Immature natural killer cell (primary cell): ENCODE measurements at regions not wholly inside any gene's neighbourhood (a gene's known extent, or its start where the extent isn't known, plus 50 kb on each side); places are given as distances from the start of the nearest gene placed in this dataset.

Source experiments
- DNase-seq, 3 donors: peaks; one replicate each; pipeline ENCODE4 v3.0.0; 2022; ENCODE audit warnings: mixed read lengths in 1 of 3
- H3K27ac Mint-ChIP-seq, 6 donors: one replicate each; pipeline ENCODE4 v1.8.0; 2020; ENCODE audit warnings: mixed read lengths in 6 of 6, mild to moderate bottlenecking in 5 of 6, inconsistent platforms in 4 of 6, moderate library complexity in 3 of 6
- H3K27me3 Mint-ChIP-seq, 3 donors: one replicate each; pipeline ENCODE4 v1.8.0; 2020 to 2021; ENCODE audit warnings: low read depth in 3 of 3, mild to moderate bottlenecking in 3 of 3, mixed read lengths in 3 of 3, moderate library complexity in 3 of 3, inconsistent platforms in 1 of 3
- H3K36me3 Mint-ChIP-seq, 3 donors: one replicate each; pipeline ENCODE4 v1.8.0; 2020; ENCODE audit warnings: mixed read lengths in 3 of 3, inconsistent platforms in 2 of 3, mild to moderate bottlenecking in 2 of 3
- H3K4me1 Mint-ChIP-seq, 2 donors: one replicate each; pipeline ENCODE4 v1.8.0; 2020; ENCODE audit warnings: inconsistent platforms in 2 of 2, mild to moderate bottlenecking in 2 of 2, mixed read lengths in 2 of 2, moderate library complexity in 1 of 2
- H3K4me3 Mint-ChIP-seq, 5 donors: one replicate each; pipeline ENCODE4 v1.8.0; 2020; ENCODE audit warnings: mild to moderate bottlenecking in 5 of 5, mixed read lengths in 5 of 5, inconsistent platforms in 3 of 5, moderate library complexity in 3 of 5
- H3K9me3 Mint-ChIP-seq, 6 donors: one replicate each; pipeline ENCODE4 v1.8.0; 2020; ENCODE audit warnings: mild to moderate bottlenecking in 6 of 6, mixed read lengths in 6 of 6, inconsistent platforms in 4 of 6, moderate library complexity in 3 of 6

DNA sequence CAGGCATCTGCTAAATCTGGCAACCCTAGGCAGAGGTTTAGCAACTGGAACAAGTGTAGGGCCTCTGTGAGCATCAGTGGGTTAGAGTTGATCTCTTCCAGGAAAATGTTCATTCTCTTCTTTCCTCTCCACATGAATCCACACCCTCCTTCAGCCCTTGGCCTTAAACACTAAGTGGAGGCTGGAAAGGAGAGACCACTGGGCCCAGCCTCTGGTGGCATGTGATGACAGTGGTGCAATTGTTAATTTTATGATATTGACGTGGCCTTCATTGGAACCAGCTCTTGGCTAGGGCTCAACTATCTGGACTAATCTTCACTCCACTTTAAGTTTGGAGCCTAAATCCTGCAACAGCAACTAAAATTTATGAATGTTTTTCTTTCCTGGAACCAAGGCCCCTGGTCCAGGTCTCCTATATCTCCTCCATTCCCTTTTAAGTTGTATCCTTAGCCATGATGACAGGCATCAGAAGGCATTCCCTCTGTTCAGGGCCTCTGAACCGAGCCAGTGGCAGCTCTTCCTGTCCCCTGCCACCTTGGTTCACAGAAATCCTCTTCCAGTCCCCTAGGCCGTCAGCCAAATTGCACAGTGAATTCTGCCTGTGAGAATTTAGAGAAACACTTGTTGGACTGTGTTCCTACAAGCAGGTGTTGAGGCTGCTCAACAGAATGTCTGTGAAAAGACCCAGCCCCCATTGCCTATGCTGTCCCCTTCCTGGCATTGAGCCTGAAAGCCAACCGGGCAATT lies 132.2 kb downstream of the PSMG1 start:
- Mint-ChIP-seq H3K36me3 (no peaks in the 10 kb centered on the region), H3K27ac (no peak overlapping the region), H3K4me1 (no peaks in the 10 kb centered on the region), H3K9me3 (no peaks in the 10 kb centered on the region), H3K27me3 (peaks cover 0 to 5% (median 2%) of the 10 kb centered on the region in 3 donors), H3K4me3 (no peak overlapping the region)
- DNase-seq = no peak

GRCh38 chr21:39048574-39048973 lies 134.7 kb downstream of the PSMG1 start:
- H3K27ac Mint-ChIP-seq = no peak overlapping the region
- H3K4me1 Mint-ChIP-seq = no peaks in the 10 kb centered on the region
- no peak for DNase-seq
- H3K36me3 Mint-ChIP-seq = no peaks in the 10 kb centered on the region
- H3K27me3 Mint-ChIP-seq = peaks cover 0 to 5% (median 0%) of the 10 kb centered on the region in 3 donors
- no peak overlapping the region for H3K4me3 Mint-ChIP-seq
- no peaks in the 10 kb centered on the region for H3K9me3 Mint-ChIP-seq

DNA sequence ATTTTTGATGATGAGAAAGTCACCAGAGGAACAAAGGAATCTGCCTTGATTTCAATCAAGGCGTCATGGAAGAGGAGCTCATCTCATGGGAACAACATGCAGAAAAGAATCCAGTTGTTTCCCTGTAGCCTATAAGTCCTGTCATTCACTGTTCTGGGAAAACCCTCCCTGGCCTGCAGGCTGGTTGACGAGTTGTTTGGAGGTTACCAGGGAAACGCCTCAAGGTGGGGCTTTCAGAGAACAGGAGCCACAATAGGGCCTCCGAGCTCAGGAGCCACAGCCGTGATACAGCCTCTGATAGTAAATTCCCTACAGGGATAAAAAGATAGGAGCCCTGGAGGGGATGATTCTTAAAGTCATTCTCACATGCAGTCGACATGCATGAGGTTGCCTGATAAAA lies 135.2 kb downstream of the PSMG1 start:
- no peaks in the 10 kb centered on the region for H3K4me1 Mint-ChIP-seq
- no peak overlapping the region for H3K27ac Mint-ChIP-seq
- H3K27me3 Mint-ChIP-seq = peaks cover 0 to 5% (median 0%) of the 10 kb centered on the region in 3 donors
- no peaks in the 10 kb centered on the region for H3K36me3 Mint-ChIP-seq
- DNase-seq = no peak
- H3K4me3 Mint-ChIP-seq = no peak overlapping the region
- H3K9me3 Mint-ChIP-seq = no peaks in the 10 kb centered on the region

DNA sequence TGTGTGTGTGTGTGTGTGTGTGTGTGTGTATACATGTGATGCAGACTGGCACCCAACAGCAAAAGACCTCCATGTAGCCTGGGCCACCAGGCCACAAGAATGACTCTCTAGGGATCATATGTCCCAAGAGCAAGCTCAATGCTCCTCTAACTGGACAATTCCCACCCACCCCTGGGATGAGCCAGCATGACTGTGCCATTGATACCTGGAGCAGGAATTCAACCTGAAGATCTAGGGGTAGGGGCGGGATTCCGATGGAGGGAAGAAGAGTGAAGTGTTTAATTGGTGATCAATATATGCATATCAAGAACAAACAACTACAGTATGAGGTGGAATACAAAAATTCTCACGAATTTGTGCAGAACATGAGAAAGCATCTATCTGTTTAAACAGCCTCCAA lies 136.2 kb downstream of the PSMG1 start:
- Mint-ChIP-seq H3K4me1 (no peaks in the 10 kb centered on the region), H3K9me3 (no peaks in the 10 kb centered on the region)

DNA sequence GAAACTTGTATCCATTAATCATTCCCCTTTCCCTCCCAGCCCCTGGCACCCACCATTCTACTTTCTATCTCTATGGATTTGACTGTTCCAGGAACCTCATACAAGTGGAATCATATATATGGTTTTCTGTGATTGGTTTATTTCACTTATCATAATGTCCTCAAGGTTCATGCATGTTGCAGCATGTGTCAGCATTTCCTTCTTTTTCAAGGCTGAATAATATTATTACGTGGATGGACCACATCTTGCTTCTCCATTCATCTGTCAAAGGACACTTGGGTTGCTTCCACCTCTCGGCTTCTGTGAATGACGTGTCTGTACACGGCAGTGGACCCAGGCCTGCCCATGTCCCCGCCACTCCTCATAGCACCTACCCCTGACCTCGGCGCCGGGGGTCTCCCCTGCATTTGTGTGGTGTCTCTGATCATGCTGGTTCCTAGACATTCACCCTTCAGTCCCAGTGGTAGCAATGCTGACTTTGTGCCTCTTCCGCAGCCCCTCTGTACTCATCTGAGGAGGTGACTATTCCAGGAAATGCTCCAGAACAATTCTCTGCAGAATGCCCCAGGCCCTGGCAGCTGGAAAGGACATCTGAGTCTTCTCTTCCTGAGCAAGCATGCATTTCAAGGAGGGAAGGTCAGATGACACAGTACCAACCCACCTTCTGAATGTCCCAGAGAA lies 136.9 kb downstream of the PSMG1 start:
- Mint-ChIP-seq H3K27ac (no peak overlapping the region), H3K9me3 (no peaks in the 10 kb centered on the region), H3K4me1 (no peaks in the 10 kb centered on the region), H3K4me3 (no peak overlapping the region), H3K27me3 (peaks cover 0 to 5% (median 0%) of the 10 kb centered on the region in 3 donors), H3K36me3 (no peaks in the 10 kb centered on the region)
- no peak for DNase-seq

More for the DNA sequence above, 136.2 kb downstream of the PSMG1 start:
- no peaks in the 10 kb centered on the region for H3K36me3 Mint-ChIP-seq
- no peak overlapping the region for H3K4me3 Mint-ChIP-seq
- peaks cover 0 to 5% (median 0%) of the 10 kb centered on the region in 3 donors for H3K27me3 Mint-ChIP-seq
- no peak overlapping the region for H3K27ac Mint-ChIP-seq
- no peak for DNase-seq

GRCh38 chr21:39041816-39042215 lies 141.4 kb downstream of the PSMG1 start:
- H3K4me1 Mint-ChIP-seq = peaks cover 0 to 3% of the 10 kb centered on the region in 2 donors
- H3K36me3 Mint-ChIP-seq = no peaks in the 10 kb centered on the region
- H3K27ac Mint-ChIP-seq = no peak overlapping the region
- H3K27me3 Mint-ChIP-seq = peaks cover 2 to 8% (median 5%) of the 10 kb centered on the region in 3 donors
- H3K9me3 Mint-ChIP-seq = no peaks in the 10 kb centered on the region
- no peak for DNase-seq
- no peak overlapping the region for H3K4me3 Mint-ChIP-seq

DNA sequence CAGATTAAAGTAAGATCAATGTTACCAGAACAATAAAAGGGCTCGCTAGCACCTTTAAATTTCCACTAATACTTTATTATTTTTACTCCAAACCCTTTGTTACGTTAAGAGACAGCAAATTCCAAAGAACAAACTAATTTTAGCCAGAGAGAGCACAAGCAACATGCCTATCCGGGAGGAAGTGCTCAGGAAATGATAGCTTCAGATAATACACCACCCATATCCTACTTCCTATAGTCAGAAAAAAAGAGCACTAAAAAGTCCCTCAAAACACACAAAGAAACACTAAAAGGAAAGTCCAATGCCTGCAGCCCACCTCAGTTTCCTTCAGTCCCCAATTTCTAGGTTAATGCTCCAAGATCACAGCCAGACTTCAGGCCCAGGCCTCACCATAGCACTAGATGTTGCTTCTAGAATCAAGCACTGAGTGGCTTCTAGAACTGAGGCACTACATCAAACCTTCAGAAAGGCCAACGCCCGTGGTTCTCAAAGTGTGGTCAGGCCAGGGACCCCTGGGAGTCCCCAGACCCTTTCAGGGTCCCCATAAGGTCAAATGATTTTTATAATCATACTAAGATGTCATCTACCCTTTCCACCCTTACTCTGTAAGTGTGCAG lies 142.6 kb downstream of the PSMG1 start:
- H3K9me3 Mint-ChIP-seq = no peaks in the 10 kb centered on the region
- H3K27me3 Mint-ChIP-seq = peaks cover 2 to 8% (median 7%) of the 10 kb centered on the region in 3 donors
- H3K27ac Mint-ChIP-seq = no peak overlapping the region
- DNase-seq = no peak
- no peak overlapping the region for H3K4me3 Mint-ChIP-seq
- peaks cover 0 to 3% of the 10 kb centered on the region in 2 donors for H3K4me1 Mint-ChIP-seq
- H3K36me3 Mint-ChIP-seq = no peaks in the 10 kb centered on the region

- H3K36me3 Mint-ChIP-seq = no peaks in the 10 kb centered on the region
- H3K9me3 Mint-ChIP-seq = no peaks in the 10 kb centered on the region
- no peak for DNase-seq
- H3K4me1 Mint-ChIP-seq = peaks cover 0 to 3% of the 10 kb centered on the region in 2 donors
- peaks cover 0 to 13% (median 11%) of the 10 kb centered on the region in 3 donors for H3K27me3 Mint-ChIP-seq
- H3K27ac Mint-ChIP-seq = no peak overlapping the region
- H3K4me3 Mint-ChIP-seq = no peak overlapping the region
These were observed 145.3 kb downstream of the PSMG1 start for GRCh38 chr21:39037807-39038405.

GRCh38 chr21:39036581-39036980 lies 146.7 kb downstream of the PSMG1 start:
- Mint-ChIP-seq H3K36me3 (no peaks in the 10 kb centered on the region), H3K4me1 (peaks cover 0 to 3% of the 10 kb centered on the region in 2 donors), H3K9me3 (no peaks in the 10 kb centered on the region)

DNA sequence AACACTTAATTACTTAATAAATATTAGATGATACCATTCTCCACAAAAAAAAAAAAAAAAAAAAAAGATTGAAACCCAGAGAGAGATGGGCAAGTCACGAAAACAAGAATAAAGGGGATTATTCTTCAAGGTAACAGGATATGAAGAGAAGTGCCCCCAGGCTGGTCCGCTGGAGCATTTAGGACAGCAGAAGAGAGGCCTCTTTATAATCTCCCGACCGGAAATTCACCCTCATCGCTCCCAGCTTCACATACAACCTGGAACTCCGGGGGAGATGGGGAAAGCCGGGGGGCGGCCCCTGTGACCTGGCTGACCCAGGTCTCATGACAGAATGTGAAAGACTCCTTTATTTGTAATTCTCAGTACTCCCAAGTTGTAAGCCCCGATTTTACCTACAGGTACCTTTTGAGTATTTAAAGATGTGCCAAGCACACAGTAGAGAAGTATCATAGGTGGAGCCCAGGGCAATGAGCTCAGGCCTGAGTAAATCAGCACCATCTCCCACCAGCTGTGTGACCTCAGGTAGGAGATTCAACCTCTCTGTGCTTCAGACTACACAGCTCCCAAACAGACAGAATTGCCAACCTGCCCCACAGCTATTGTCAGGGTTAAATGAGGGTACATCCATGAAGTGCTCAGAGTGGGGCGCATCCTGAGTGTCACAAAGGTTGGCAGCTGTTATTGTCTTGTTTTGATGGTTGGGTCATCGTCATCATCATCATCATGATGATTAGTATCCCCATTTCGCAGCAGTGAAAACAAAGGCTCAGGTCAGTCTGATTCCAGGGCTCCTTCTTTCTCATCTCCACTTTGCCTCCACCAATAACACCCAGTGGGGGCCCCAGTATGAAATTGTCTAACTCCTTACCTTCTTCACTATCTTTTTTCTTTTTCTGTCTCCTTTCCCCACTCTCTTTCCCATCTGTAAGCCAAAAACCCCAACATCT lies 148.4 kb downstream of the PSMG1 start:
- H3K4me1 Mint-ChIP-seq = no peaks in the 10 kb centered on the region
- peaks cover 0 to 17% (median 14%) of the 10 kb centered on the region in 3 donors for H3K27me3 Mint-ChIP-seq
- H3K27ac Mint-ChIP-seq = no peak overlapping the region
- no peaks in the 10 kb centered on the region for H3K9me3 Mint-ChIP-seq
- no peak overlapping the region for H3K4me3 Mint-ChIP-seq
- H3K36me3 Mint-ChIP-seq = no peaks in the 10 kb centered on the region
- no peak for DNase-seq

More at GRCh38 chr21:39036581-39036980, 146.7 kb downstream of the PSMG1 start:
- Mint-ChIP-seq H3K27ac (no peak overlapping the region), H3K27me3 (peaks cover 0 to 13% (median 11%) of the 10 kb centered on the region in 3 donors), H3K4me3 (no peak overlapping the region)
- DNase-seq = no peak

DNA sequence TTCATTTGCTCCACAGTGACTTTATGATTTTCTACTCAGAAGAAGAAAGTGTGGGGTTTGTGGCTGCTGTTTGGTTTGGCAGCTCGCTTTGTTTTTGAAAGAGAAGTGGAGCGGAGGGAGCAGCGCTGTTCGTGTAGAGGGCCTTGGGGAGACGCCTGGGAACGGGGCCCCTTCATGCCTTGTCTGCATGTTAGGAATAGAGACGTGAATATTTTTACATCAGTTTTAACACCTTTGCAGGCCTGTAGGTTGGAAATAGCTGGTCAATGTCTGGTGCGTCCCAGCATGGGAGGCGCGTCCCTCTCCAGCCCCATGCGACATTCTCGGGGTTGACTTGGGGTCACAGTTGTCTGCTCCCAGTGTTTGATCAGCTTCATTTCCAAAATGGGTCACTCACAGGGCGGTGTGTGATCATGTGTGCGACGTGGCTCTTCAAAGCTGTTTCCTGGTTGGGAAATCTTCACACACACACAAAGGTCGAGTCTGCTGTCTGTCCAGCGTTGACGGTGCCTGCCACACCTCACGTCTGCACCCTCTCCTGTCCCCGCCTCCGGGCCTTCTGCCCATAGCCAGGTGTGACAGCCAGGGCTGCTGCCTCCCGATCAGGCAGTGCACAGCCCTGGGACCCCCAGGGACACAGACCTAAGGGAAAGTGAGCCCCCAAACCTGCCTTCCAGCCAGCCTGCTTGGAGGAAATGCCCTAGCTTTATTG lies 149.2 kb downstream of the PSMG1 start:
- Mint-ChIP-seq H3K27me3 (peaks cover 0 to 13% (median 11%) of the 10 kb centered on the region in 3 donors), H3K4me3 (no peak overlapping the region), H3K36me3 (no peaks in the 10 kb centered on the region), H3K4me1 (no peaks in the 10 kb centered on the region), H3K9me3 (no peaks in the 10 kb centered on the region), H3K27ac (no peak overlapping the region)
- DNase-seq = no peak

DNA sequence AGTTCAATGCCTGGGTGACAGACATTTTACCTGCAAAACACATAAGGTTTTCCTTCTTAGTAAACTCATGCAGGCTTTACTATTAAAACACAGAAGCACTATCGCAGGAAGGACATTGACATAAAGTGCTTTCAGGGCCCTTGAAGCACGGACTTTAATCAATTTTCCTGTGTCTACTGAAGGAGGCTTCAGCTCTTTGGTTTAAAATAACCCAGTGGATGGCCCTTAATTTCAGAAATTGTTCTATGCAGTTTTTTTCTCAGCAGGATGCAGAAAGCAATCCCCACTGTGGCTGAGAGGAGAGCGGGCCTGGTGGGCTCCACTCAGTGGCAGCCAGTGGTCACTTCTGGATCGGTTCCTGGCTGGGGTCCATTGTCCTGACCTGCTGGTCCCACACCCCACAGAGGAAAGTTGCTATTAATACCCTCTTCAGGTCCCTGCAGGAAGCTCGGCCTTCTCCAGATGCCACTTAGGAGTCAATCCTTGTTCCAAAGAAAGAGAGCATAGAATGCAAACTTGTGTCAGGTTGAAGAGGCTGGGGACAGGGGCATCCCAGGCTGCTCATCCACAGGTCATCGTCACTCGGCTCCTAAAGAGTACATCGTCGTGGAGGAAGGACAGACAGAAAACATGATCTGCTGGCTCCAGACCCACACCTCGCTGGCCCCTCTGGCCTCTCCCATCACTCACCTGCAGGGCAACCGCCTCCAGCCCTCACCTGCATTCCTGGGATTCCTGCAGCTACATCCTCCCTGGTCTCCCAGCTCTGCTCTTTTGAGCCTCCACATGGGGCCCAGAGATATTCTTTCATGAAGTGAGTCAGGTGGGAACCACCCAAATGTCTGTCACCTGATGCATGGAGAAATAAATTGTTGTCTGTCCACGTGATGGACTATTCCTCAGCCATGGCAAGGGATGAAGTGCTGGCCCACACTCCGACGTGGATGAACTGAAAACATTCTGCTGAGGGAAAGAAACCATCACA lies 153.1 kb downstream of the PSMG1 start:
- Mint-ChIP-seq H3K27me3 (peaks cover 3 to 10% (median 8%) of the 10 kb centered on the region in 3 donors), H3K9me3 (no peaks in the 10 kb centered on the region), H3K4me3 (no peak overlapping the region), H3K36me3 (peaks cover 0 to 3% (median 0%) of the 10 kb centered on the region in 3 donors), H3K4me1 (no peaks in the 10 kb centered on the region), H3K27ac (no peak overlapping the region)
- no peak for DNase-seq
